ENCODE measurements at regions not wholly inside any gene's neighbourhood (a gene's known extent, or its start where the extent isn't known, plus 50 kb on each side); places are given as distances from the start of the nearest gene placed in this dataset.

- Mint-ChIP-seq H3K27me3 (ENCODE audit: low read depth) (no peaks in the 10 kb centered on the region), H3K9me3 (peaks cover 5% of the 10 kb centered on the region), H3K4me3 (no peak overlapping the region), H3K27ac (no peak overlapping the region), H3K36me3 (no peaks in the 10 kb centered on the region), H3K4me1 (peaks cover 53% of the 10 kb centered on the region)
- DNase-seq (ENCODE audit: low spot score in 2 of 2, unreplicated experiment in 2 of 2), result no peak
- TF ChIP-seq CTCF (IDR thresholded peaks at IDR 0.05; ENCODE audit: unreplicated experiment), result no peak
Measured at GRCh38 chr15:70293138-70293537, 195.4 kb upstream of the TLE3 start.

GRCh38 chr15:70292076-70292760 lies 194.5 kb upstream of the TLE3 start:
- peaks cover 49% of the 10 kb centered on the region for H3K4me1 Mint-ChIP-seq
- no peak for TF ChIP-seq CTCF (IDR thresholded peaks at IDR 0.05; ENCODE audit: unreplicated experiment)
- no peaks in the 10 kb centered on the region for H3K36me3 Mint-ChIP-seq
- no peak overlapping the region for H3K4me3 Mint-ChIP-seq
- DNase-seq (ENCODE audit: low spot score in 2 of 2, unreplicated experiment in 2 of 2), result no peak
- H3K27ac Mint-ChIP-seq, result peak overlapping the region; percentile 85
- peaks cover 5% of the 10 kb centered on the region for H3K9me3 Mint-ChIP-seq
- H3K27me3 Mint-ChIP-seq (ENCODE audit: low read depth), result no peaks in the 10 kb centered on the region

GRCh38 chr15:70291305-70292075 lies 193.8 kb upstream of the TLE3 start:
- no peak for TF ChIP-seq CTCF (IDR thresholded peaks at IDR 0.05; ENCODE audit: unreplicated experiment)
- Mint-ChIP-seq H3K9me3 (peaks cover 5% of the 10 kb centered on the region), H3K27ac (peak overlapping the region; percentile 85), H3K27me3 (ENCODE audit: low read depth) (no peaks in the 10 kb centered on the region), H3K4me3 (no peak overlapping the region), H3K4me1 (peaks cover 43% of the 10 kb centered on the region), H3K36me3 (no peaks in the 10 kb centered on the region)
- DNase-seq (ENCODE audit: low spot score in 2 of 2, unreplicated experiment in 2 of 2), result no peak

GRCh38 chr15:70290708-70291107 lies 193.0 kb upstream of the TLE3 start:
- Mint-ChIP-seq H3K4me1 (peaks cover 45% of the 10 kb centered on the region), H3K27me3 (ENCODE audit: low read depth) (no peaks in the 10 kb centered on the region), H3K27ac (peak overlapping the region; percentile 95), H3K9me3 (peaks cover 5% of the 10 kb centered on the region), H3K4me3 (no peak overlapping the region), H3K36me3 (no peaks in the 10 kb centered on the region)
- TF ChIP-seq CTCF (IDR thresholded peaks at IDR 0.05; ENCODE audit: unreplicated experiment), result no peak
- no peak for DNase-seq (ENCODE audit: low spot score in 2 of 2, unreplicated experiment in 2 of 2)

- Mint-ChIP-seq H3K4me1 (peaks cover 57% of the 10 kb centered on the region), H3K36me3 (no peaks in the 10 kb centered on the region), H3K9me3 (peaks cover 5% of the 10 kb centered on the region), H3K27me3 (ENCODE audit: low read depth) (no peaks in the 10 kb centered on the region), H3K27ac (peak overlapping the region; percentile 95), H3K4me3 (peak overlapping the region; percentile 7)
- TF ChIP-seq CTCF (IDR thresholded peaks at IDR 0.05; ENCODE audit: unreplicated experiment), result no peak
- no peak for DNase-seq (ENCODE audit: low spot score in 2 of 2, unreplicated experiment in 2 of 2)
Measured at GRCh38 chr15:70289191-70289955, 191.7 kb upstream of the TLE3 start.
